ENCODE measurements at regions not wholly inside any gene's neighbourhood (a gene's known extent, or its start where the extent isn't known, plus 50 kb on each side); places are given as distances from the start of the nearest gene placed in this dataset.
"Not testable (repeated sequence)": the region's sequence is repeated elsewhere in the genome, so short reads cannot be mapped to it uniquely, and the experiment has no call there.

DNA sequence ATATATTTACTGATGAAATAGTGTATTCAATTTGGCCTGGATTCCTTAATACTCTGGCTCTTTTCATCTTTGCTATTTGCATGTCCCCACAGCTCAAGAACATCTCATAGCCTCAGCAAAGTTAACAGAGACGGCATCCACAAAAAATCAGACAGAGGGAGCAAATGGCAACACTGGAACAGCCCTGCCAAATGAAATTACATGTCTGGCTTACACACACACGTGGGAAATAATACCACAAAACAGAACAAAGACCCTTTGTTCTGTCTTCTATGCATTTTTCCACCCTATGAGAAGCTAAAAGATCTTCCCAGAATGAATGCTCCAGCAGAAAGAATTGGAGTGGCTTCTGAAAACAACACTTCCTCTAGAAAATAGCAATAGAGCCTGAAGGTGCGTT is 139.5 kb downstream of the ALOX5 start:
- WGBS (ENCODE audit: insufficient coverage), result 81% methylated on average over 2 of the region's 3 CpGs
- ChIA-PET POLR2A (no interaction called here), CTCF (interaction anchor here (1.1 kb wide), 1 partner anchor 49 kb away, joined by 3 read pairs; no protein-coding TSS in a partner anchor)
- no peak overlapping the region for H3K27ac Mint-ChIP-seq
- no peak overlapping the region for H3K4me3 Mint-ChIP-seq
- H3K9me3 ChIP-seq (ENCODE audit: control extremely low read depth in 1 of 3, control insufficient read depth in 2 of 3, insufficient read depth in 1 of 3, low read length in 2 of 3), result no peaks in the 10 kb centered on the region
- H3K9me3 Mint-ChIP-seq (ENCODE audit: insufficient read depth), result no peaks in the 10 kb centered on the region
- H3K27me3 Mint-ChIP-seq, result no peaks in the 10 kb centered on the region
- ATAC-seq (ENCODE audit: low read depth) (no peak), DNase-seq (no peak)
- H4K20me1 ChIP-seq (ENCODE audit: control insufficient read depth, insufficient read depth, low read length, poor library complexity, severe bottlenecking), result peaks cover 38% of the 10 kb centered on the region
- no peak overlapping the region for H3K9ac ChIP-seq (ENCODE audit: low read length)
- no peak for TF ChIP-seq EZH2 (IDR thresholded peaks at IDR 0.05; ENCODE audit: borderline replicate concordance, insufficient read depth, low read depth, low read length, poor library complexity, severe bottlenecking)
- TF ChIP-seq, protein P1, sequence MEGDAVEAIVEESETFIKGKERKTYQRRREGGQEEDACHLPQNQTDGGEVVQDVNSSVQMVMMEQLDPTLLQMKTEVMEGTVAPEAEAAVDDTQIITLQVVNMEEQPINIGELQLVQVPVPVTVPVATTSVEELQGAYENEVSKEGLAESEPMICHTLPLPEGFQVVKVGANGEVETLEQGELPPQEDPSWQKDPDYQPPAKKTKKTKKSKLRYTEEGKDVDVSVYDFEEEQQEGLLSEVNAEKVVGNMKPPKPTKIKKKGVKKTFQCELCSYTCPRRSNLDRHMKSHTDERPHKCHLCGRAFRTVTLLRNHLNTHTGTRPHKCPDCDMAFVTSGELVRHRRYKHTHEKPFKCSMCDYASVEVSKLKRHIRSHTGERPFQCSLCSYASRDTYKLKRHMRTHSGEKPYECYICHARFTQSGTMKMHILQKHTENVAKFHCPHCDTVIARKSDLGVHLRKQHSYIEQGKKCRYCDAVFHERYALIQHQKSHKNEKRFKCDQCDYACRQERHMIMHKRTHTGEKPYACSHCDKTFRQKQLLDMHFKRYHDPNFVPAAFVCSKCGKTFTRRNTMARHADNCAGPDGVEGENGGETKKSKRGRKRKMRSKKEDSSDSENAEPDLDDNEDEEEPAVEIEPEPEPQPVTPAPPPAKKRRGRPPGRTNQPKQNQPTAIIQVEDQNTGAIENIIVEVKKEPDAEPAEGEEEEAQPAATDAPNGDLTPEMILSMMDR (IDR thresholded peaks at IDR 0.05), result no peak
- H3K4me1 Mint-ChIP-seq, result peaks cover 19% of the 10 kb centered on the region
- H3K4me1 ChIP-seq (ENCODE audit: control insufficient read depth in 2 of 2, insufficient read depth in 2 of 2, low read length in 2 of 2), result no peaks in the 10 kb centered on the region
- no peak overlapping the region for H3K27ac ChIP-seq (ENCODE audit: low read length in 2 of 2)
- H3K4me2 ChIP-seq (replicated peaks; ENCODE audit: low read depth, low read length, poor library complexity, severe bottlenecking), result no peak overlapping the region
- peaks cover 56% of the 10 kb centered on the region for H3K79me2 ChIP-seq (ENCODE audit: control insufficient read depth, insufficient read depth, low read length)
- H3K27me3 ChIP-seq (replicated peaks in 1 of 4; ENCODE audit: control extremely low read depth in 1 of 4, control insufficient read depth in 3 of 4, insufficient read depth in 4 of 4, low read length in 3 of 4), result no peaks in the 10 kb centered on the region
- H2AFZ ChIP-seq (ENCODE audit: insufficient read depth, low read depth, low read length, poor library complexity, severe bottlenecking), result no peak overlapping the region
- intact Hi-C loops (cut with micrococcal nuclease), result no loop called here
- no peak overlapping the region for H3K4me3 ChIP-seq (ENCODE audit: control extremely low read depth in 1 of 5, extremely low read depth in 1 of 5, insufficient read depth in 1 of 5, low read depth in 2 of 5, low read length in 4 of 5)
- peaks cover 0 to 3% of the 10 kb centered on the region in 2 experiments for H3K36me3 ChIP-seq (replicated peaks in 1 of 2; ENCODE audit: control extremely low read depth in 1 of 2, control insufficient read depth in 1 of 2, extremely low read depth in 1 of 2, insufficient read depth in 2 of 2, low read length in 1 of 2)

DNA sequence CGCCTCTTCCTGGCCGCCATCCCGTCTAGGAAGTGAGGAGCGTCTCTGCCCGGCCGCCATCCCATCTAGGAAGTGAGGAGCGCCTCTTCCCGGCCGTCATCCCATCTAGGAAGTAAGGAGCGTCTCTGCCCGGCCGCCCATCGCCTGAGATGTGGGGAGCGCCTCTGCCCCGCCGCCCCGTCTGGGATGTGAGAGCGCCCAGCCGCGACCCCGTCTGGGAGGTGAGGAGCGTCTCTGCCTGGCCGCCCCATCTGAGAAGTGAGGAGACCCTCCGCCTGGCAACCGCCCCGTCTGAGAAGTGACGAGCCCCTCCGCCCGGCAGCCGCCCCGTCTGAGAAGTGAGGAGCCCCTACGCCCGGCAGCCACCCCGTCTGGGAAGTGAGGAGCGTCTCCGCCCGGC is 137.9 kb downstream of the ALOX5 start:
- H3K27me3 Mint-ChIP-seq; H3K27ac Mint-ChIP-seq; H3K27ac ChIP-seq (ENCODE audit: low read length in 2 of 2); H2AFZ ChIP-seq (ENCODE audit: insufficient read depth, low read depth, low read length, poor library complexity, severe bottlenecking); ATAC-seq (ENCODE audit: low read depth); intact Hi-C loops (cut with micrococcal nuclease); H3K4me3 Mint-ChIP-seq; DNase-seq; H3K9me3 Mint-ChIP-seq (ENCODE audit: insufficient read depth); H3K9me3 ChIP-seq (ENCODE audit: control extremely low read depth in 1 of 3, control insufficient read depth in 2 of 3, insufficient read depth in 1 of 3, low read length in 2 of 3); CTCF ChIA-PET; H3K4me2 ChIP-seq (replicated peaks; ENCODE audit: low read depth, low read length, poor library complexity, severe bottlenecking); H3K4me3 ChIP-seq (ENCODE audit: control extremely low read depth in 1 of 5, extremely low read depth in 1 of 5, insufficient read depth in 1 of 5, low read depth in 2 of 5, low read length in 4 of 5); H3K9ac ChIP-seq (ENCODE audit: low read length); H3K36me3 ChIP-seq (replicated peaks in 1 of 2; ENCODE audit: control extremely low read depth in 1 of 2, control insufficient read depth in 1 of 2, extremely low read depth in 1 of 2, insufficient read depth in 2 of 2, low read length in 1 of 2); H3K4me1 ChIP-seq (ENCODE audit: control insufficient read depth in 2 of 2, insufficient read depth in 2 of 2, low read length in 2 of 2); POLR2A ChIA-PET; H3K27me3 ChIP-seq (replicated peaks in 1 of 4; ENCODE audit: control extremely low read depth in 1 of 4, control insufficient read depth in 3 of 4, insufficient read depth in 4 of 4, low read length in 3 of 4): not testable (repeated sequence)
- Histone ChIP-seq H4K20me1 (ENCODE audit: control insufficient read depth, insufficient read depth, low read length, poor library complexity, severe bottlenecking) (peaks cover 25% of the 10 kb centered on the region), H3K79me2 (ENCODE audit: control insufficient read depth, insufficient read depth, low read length) (peaks cover 42% of the 10 kb centered on the region)
- WGBS (ENCODE audit: insufficient coverage), result over 99% methylated on average over 17 of the region's 37 CpGs
- peaks cover 12% of the 10 kb centered on the region for H3K4me1 Mint-ChIP-seq
